Stimulated activated CD4-positive, alpha-beta T cell treated with anti-CD3 and anti-CD28 coated beads, TNF-alpha, amount 100 ng/mL, for 4 hours (primary cell): ENCODE measurements at regions not wholly inside any gene's neighbourhood (a gene's known extent, or its start where the extent isn't known, plus 50 kb on each side); places are given as distances from the start of the nearest gene placed in this dataset.

Experiments used
- DNase-seq, 3 experiments: peaks; one replicate each; pipeline ENCODE4 v3.0.0-alpha.2; 2020; ENCODE audit warnings: low read depth in 3 of 3

GRCh38 chr3:178055939-178056338 lies 480.3 kb upstream of the KCNMB2 start:
- DNase-seq: no peak

GRCh38 chr3:178056868-178057267 lies 479.4 kb upstream of the KCNMB2 start:
- no peak for DNase-seq

- no peak for DNase-seq
These were observed 477.6 kb upstream of the KCNMB2 start for GRCh38 chr3:178058629-178059028.

GRCh38 chr3:178059119-178059518 lies 477.1 kb upstream of the KCNMB2 start:
- DNase-seq: no peak

- no peak for DNase-seq
These were observed 476.4 kb upstream of the KCNMB2 start for GRCh38 chr3:178059836-178060235.

- no peak for DNase-seq
These were observed 475.8 kb upstream of the KCNMB2 start for GRCh38 chr3:178060407-178060806.

GRCh38 chr3:178062126-178062525 lies 474.1 kb upstream of the KCNMB2 start:
- no peak for DNase-seq

- no peak for DNase-seq
These were observed 472.8 kb upstream of the KCNMB2 start for GRCh38 chr3:178063461-178063860.

- no peak for DNase-seq
These were observed 468.5 kb upstream of the KCNMB2 start for GRCh38 chr3:178067721-178068120.

GRCh38 chr3:178072391-178073305 lies 463.6 kb upstream of the KCNMB2 start:
- DNase-seq: no peak

- DNase-seq: no peak
These were observed 462.9 kb upstream of the KCNMB2 start for GRCh38 chr3:178073366-178073765.

GRCh38 chr3:178075344-178075743 lies 460.9 kb upstream of the KCNMB2 start:
- DNase-seq: no peak

- no peak for DNase-seq
These were observed 457.3 kb upstream of the KCNMB2 start for GRCh38 chr3:178078953-178079352.

- no peak for DNase-seq
These were observed 456.3 kb upstream of the KCNMB2 start for GRCh38 chr3:178079966-178080365.

GRCh38 chr3:178082326-178082906 lies 453.8 kb upstream of the KCNMB2 start:
- no peak for DNase-seq

GRCh38 chr3:178083906-178084866 lies 452.1 kb upstream of the KCNMB2 start:
- DNase-seq: no peak

- peak in 2 of 3 experiments; percentile 2 to 10 for DNase-seq
These were observed 451.1 kb upstream of the KCNMB2 start for GRCh38 chr3:178084938-178085816.

GRCh38 chr3:178085817-178086123 lies 450.5 kb upstream of the KCNMB2 start:
- no peak for DNase-seq

- DNase-seq: no peak
These were observed 450.0 kb upstream of the KCNMB2 start for GRCh38 chr3:178086144-178086825.

GRCh38 chr3:178087376-178087775 lies 448.9 kb upstream of the KCNMB2 start:
- no peak for DNase-seq

GRCh38 chr3:178088963-178089362 lies 447.3 kb upstream of the KCNMB2 start:
- no peak for DNase-seq
